ENCODE measurements at regions not wholly inside any gene's neighbourhood (a gene's known extent, or its start where the extent isn't known, plus 50 kb on each side); places are given as distances from the start of the nearest gene placed in this dataset.

GRCh38 chr5:106367281-106367680, 1303.5 kb downstream of the EFNA5 start:
- BruUV-seq (replicated peaks): no TSS peak
- H3K4me1 Mint-ChIP-seq (ENCODE audit: insufficient read depth, unreplicated experiment): no peaks in the 10 kb centered on the region
- intact Hi-C loops (cut with micrococcal nuclease): no loop called here
- ChIA-PET CTCF (no interaction called here), POLR2A (no interaction called here)
- H3K36me3 Mint-ChIP-seq (ENCODE audit: insufficient read depth, unreplicated experiment): peaks cover 3% of the 10 kb centered on the region
- peaks cover 23% of the 10 kb centered on the region for H3K9me3 Mint-ChIP-seq (ENCODE audit: unreplicated experiment)
- no peak for DNase-seq (ENCODE audit: unreplicated experiment)
- TF ChIP-seq, protein P1, sequence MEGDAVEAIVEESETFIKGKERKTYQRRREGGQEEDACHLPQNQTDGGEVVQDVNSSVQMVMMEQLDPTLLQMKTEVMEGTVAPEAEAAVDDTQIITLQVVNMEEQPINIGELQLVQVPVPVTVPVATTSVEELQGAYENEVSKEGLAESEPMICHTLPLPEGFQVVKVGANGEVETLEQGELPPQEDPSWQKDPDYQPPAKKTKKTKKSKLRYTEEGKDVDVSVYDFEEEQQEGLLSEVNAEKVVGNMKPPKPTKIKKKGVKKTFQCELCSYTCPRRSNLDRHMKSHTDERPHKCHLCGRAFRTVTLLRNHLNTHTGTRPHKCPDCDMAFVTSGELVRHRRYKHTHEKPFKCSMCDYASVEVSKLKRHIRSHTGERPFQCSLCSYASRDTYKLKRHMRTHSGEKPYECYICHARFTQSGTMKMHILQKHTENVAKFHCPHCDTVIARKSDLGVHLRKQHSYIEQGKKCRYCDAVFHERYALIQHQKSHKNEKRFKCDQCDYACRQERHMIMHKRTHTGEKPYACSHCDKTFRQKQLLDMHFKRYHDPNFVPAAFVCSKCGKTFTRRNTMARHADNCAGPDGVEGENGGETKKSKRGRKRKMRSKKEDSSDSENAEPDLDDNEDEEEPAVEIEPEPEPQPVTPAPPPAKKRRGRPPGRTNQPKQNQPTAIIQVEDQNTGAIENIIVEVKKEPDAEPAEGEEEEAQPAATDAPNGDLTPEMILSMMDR (IDR thresholded peaks at IDR 0.05; ENCODE audit: unreplicated experiment): no peak
- H3K27ac Mint-ChIP-seq (ENCODE audit: low read depth, unreplicated experiment): no peak overlapping the region
- H3K27me3 Mint-ChIP-seq (ENCODE audit: insufficient read depth, unreplicated experiment): no peaks in the 10 kb centered on the region
- H3K4me3 Mint-ChIP-seq (ENCODE audit: unreplicated experiment): no peak overlapping the region

GRCh38 chr5:106363578-106363977, 1307.2 kb downstream of the EFNA5 start:
- H3K9me3 Mint-ChIP-seq (ENCODE audit: unreplicated experiment): peaks cover 10% of the 10 kb centered on the region
- intact Hi-C loops (cut with micrococcal nuclease): no loop called here
- H3K27me3 Mint-ChIP-seq (ENCODE audit: insufficient read depth, unreplicated experiment): no peaks in the 10 kb centered on the region
- ChIA-PET CTCF (interaction anchor here (1.2 kb wide), 1 partner anchor 22 kb away, joined by 3 read pairs; no protein-coding TSS in a partner anchor), POLR2A (no interaction called here)
- H3K4me3 Mint-ChIP-seq (ENCODE audit: unreplicated experiment): no peak overlapping the region
- no peak overlapping the region for H3K27ac Mint-ChIP-seq (ENCODE audit: low read depth, unreplicated experiment)
- no peaks in the 10 kb centered on the region for H3K4me1 Mint-ChIP-seq (ENCODE audit: insufficient read depth, unreplicated experiment)
- TF ChIP-seq, protein P1 (IDR thresholded peaks at IDR 0.05; ENCODE audit: unreplicated experiment): no peak
- BruUV-seq (replicated peaks): no TSS peak
- DNase-seq (ENCODE audit: unreplicated experiment): no peak
- peaks cover 6% of the 10 kb centered on the region for H3K36me3 Mint-ChIP-seq (ENCODE audit: insufficient read depth, unreplicated experiment)

DNA sequence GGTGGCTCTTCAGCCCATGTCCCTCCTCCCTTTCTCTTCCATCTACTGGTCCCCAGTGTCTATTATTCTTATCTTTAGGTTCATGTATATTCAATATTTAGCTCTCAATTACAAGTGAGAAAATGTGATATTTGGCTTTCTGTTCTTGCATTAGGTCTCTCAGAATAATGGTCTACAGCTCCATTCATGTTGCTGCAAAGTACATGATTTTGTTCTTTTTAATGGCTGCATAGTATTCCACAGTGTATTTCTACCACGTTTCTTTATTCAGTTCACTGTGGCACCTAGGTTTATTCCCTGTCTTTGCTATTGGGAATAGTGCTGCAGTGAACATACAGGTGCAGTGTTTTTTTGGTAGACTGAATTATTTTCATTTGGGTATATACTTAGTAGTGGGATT, 1308.8 kb downstream of the EFNA5 start:
- Mint-ChIP-seq H3K9me3 (ENCODE audit: unreplicated experiment) (peaks cover 10% of the 10 kb centered on the region), H3K4me3 (ENCODE audit: unreplicated experiment) (no peak overlapping the region), H3K4me1 (ENCODE audit: insufficient read depth, unreplicated experiment) (no peaks in the 10 kb centered on the region), H3K27me3 (ENCODE audit: insufficient read depth, unreplicated experiment) (no peaks in the 10 kb centered on the region), H3K36me3 (ENCODE audit: insufficient read depth, unreplicated experiment) (peaks cover 6% of the 10 kb centered on the region), H3K27ac (ENCODE audit: low read depth, unreplicated experiment) (no peak overlapping the region)
- TF ChIP-seq, protein P1 (IDR thresholded peaks at IDR 0.05; ENCODE audit: unreplicated experiment): no peak
- POLR2A ChIA-PET: no interaction called here
- CTCF ChIA-PET: no interaction called here
- DNase-seq (ENCODE audit: unreplicated experiment): no peak
- intact Hi-C loops (cut with micrococcal nuclease): no loop called here
- BruUV-seq (replicated peaks): no TSS peak

GRCh38 chr5:106331415-106331814, 1339.3 kb downstream of the EFNA5 start:
- no peak for DNase-seq (ENCODE audit: unreplicated experiment)
- H3K27me3 Mint-ChIP-seq (ENCODE audit: insufficient read depth, unreplicated experiment): no peaks in the 10 kb centered on the region
- no peak overlapping the region for H3K4me3 Mint-ChIP-seq (ENCODE audit: unreplicated experiment)
- H3K36me3 Mint-ChIP-seq (ENCODE audit: insufficient read depth, unreplicated experiment): no peaks in the 10 kb centered on the region
- BruUV-seq (replicated peaks): no TSS peak
- POLR2A ChIA-PET: no interaction called here
- no peak overlapping the region for H3K27ac Mint-ChIP-seq (ENCODE audit: low read depth, unreplicated experiment)
- CTCF ChIA-PET: no interaction called here
- no peaks in the 10 kb centered on the region for H3K9me3 Mint-ChIP-seq (ENCODE audit: unreplicated experiment)
- intact Hi-C loops (cut with micrococcal nuclease): no loop called here
- TF ChIP-seq, protein P1 (IDR thresholded peaks at IDR 0.05; ENCODE audit: unreplicated experiment): no peak
- H3K4me1 Mint-ChIP-seq (ENCODE audit: insufficient read depth, unreplicated experiment): no peaks in the 10 kb centered on the region

Data from MCF 10A (cell line).